GM18508 (cell line): ENCODE measurements at regions not wholly inside any gene's neighbourhood (a gene's known extent, or its start where the extent isn't known, plus 50 kb on each side); places are given as distances from the start of the nearest gene placed in this dataset.

Experiments
- ATAC-seq: cut with Tn5 transposase; IDR thresholded peaks from one replicate; pipeline ENCODE4 v1.9.1; 2021; ENCODE audit warnings: moderate number of reproducible peaks; ENCODE audit not compliant: insufficient read depth, unreplicated experiment

GRCh38 chr10:88058750-88059149 lies 195.3 kb downstream of the PTEN start:
- no peak for ATAC-seq

- ATAC-seq: no peak
Measured at GRCh38 chr10:88059190-88059589, 195.8 kb downstream of the PTEN start.

- no peak for ATAC-seq
Measured at GRCh38 chr10:88060762-88061161, 197.3 kb downstream of the PTEN start.

- no peak for ATAC-seq
Measured at GRCh38 chr10:88062385-88062784, 199.0 kb downstream of the PTEN start.

GRCh38 chr10:88062798-88063472 lies 199.5 kb downstream of the PTEN start:
- ATAC-seq: no peak

- no peak for ATAC-seq
Measured at GRCh38 chr10:88063861-88064557, 200.6 kb downstream of the PTEN start.

GRCh38 chr10:88064608-88065382 lies 201.4 kb downstream of the PTEN start:
- peak; percentile 36 for ATAC-seq

- ATAC-seq: no peak
Measured at GRCh38 chr10:88065383-88066049, 202.1 kb downstream of the PTEN start.

GRCh38 chr10:88066319-88066718 lies 202.9 kb downstream of the PTEN start:
- no peak for ATAC-seq

- ATAC-seq: no peak
Measured at GRCh38 chr10:88066876-88067275, 203.5 kb downstream of the PTEN start.

- no peak for ATAC-seq
Measured at GRCh38 chr10:88067737-88068136, 204.3 kb downstream of the PTEN start.

- no peak for ATAC-seq
Measured at GRCh38 chr10:88069338-88069737, 205.9 kb downstream of the PTEN start.

GRCh38 chr10:88070080-88070880 lies 206.9 kb downstream of the PTEN start:
- ATAC-seq: peak; percentile 42

GRCh38 chr10:88071879-88072278 lies 208.5 kb downstream of the PTEN start:
- no peak for ATAC-seq

- no peak for ATAC-seq
Measured at GRCh38 chr10:88073682-88074081, 210.3 kb downstream of the PTEN start.

- ATAC-seq: no peak
Measured at GRCh38 chr10:88074971-88075370, 211.5 kb downstream of the PTEN start.

GRCh38 chr10:88076027-88076880 lies 212.8 kb downstream of the PTEN start:
- ATAC-seq: peak; percentile 50

GRCh38 chr10:88077977-88078376 lies 214.6 kb downstream of the PTEN start:
- ATAC-seq: no peak

GRCh38 chr10:88080213-88080612 lies 216.8 kb downstream of the PTEN start:
- ATAC-seq: peak; percentile 38
